HG02852 (cell line): ENCODE measurements at regions not wholly inside any gene's neighbourhood (a gene's known extent, or its start where the extent isn't known, plus 50 kb on each side); places are given as distances from the start of the nearest gene placed in this dataset.
"Not testable (repeated sequence)": the region's sequence is repeated elsewhere in the genome, so short reads cannot be mapped to it uniquely, and the experiment has no call there.

Experiments used
- ATAC-seq: cut with Tn5 transposase; IDR thresholded peaks from one replicate; pipeline ENCODE4 v1.9.1; 2021; ENCODE audit warnings: mild to moderate bottlenecking, moderate library complexity; ENCODE audit not compliant: unreplicated experiment

- no peak for ATAC-seq
Observed at GRCh38 chr2:101612019-101612418, 85.5 kb upstream of the MAP4K4 start.

GRCh38 chr2:101610750-101611315 lies 86.7 kb upstream of the MAP4K4 start:
- ATAC-seq: no peak

- ATAC-seq: no peak
Observed at GRCh38 chr2:101609433-101609832, 88.1 kb upstream of the MAP4K4 start.

GRCh38 chr2:101608408-101609310 lies 88.8 kb upstream of the MAP4K4 start:
- ATAC-seq: no peak

GRCh38 chr2:101597347-101597944 lies 100.1 kb upstream of the MAP4K4 start:
- no peak for ATAC-seq

GRCh38 chr2:101596333-101596732 lies 101.2 kb upstream of the MAP4K4 start:
- no peak for ATAC-seq

GRCh38 chr2:101587251-101587650 lies 110.3 kb upstream of the MAP4K4 start:
- ATAC-seq: no peak

- no peak for ATAC-seq
Observed at GRCh38 chr2:101583861-101584260, 108.9 kb upstream of the RFX8 start.

GRCh38 chr2:101581675-101582299 lies 106.9 kb upstream of the RFX8 start:
- ATAC-seq: no peak

- no peak for ATAC-seq
Observed at GRCh38 chr2:101580528-101580927, 105.6 kb upstream of the RFX8 start.

- no peak for ATAC-seq
Observed at GRCh38 chr2:101578671-101579070, 103.8 kb upstream of the RFX8 start.

GRCh38 chr2:101578135-101578534 lies 103.2 kb upstream of the RFX8 start:
- not testable (repeated sequence) for ATAC-seq

GRCh38 chr2:101577173-101577572 lies 102.3 kb upstream of the RFX8 start:
- no peak for ATAC-seq

GRCh38 chr2:101574622-101575021 lies 99.7 kb upstream of the RFX8 start:
- no peak for ATAC-seq

- no peak for ATAC-seq
Observed at GRCh38 chr2:101571951-101572350, 97.0 kb upstream of the RFX8 start.

GRCh38 chr2:101569886-101570520 lies 95.1 kb upstream of the RFX8 start:
- ATAC-seq: no peak

- no peak for ATAC-seq
Observed at GRCh38 chr2:101568969-101569368, 94.1 kb upstream of the RFX8 start.

- ATAC-seq: no peak
Observed at GRCh38 chr2:101566632-101567228, 91.8 kb upstream of the RFX8 start.

GRCh38 chr2:101563849-101564248 lies 88.9 kb upstream of the RFX8 start:
- ATAC-seq: no peak

GRCh38 chr2:101560780-101561315 lies 85.9 kb upstream of the RFX8 start:
- no peak for ATAC-seq
